ENCODE measurements at regions not wholly inside any gene's neighbourhood (a gene's known extent, or its start where the extent isn't known, plus 50 kb on each side); places are given as distances from the start of the nearest gene placed in this dataset.
"Not testable (repeated sequence)": the region's sequence is repeated elsewhere in the genome, so short reads cannot be mapped to it uniquely, and the experiment has no call there.

- no peak for DNase-seq
These were observed 221.4 kb downstream of the TLE3 start for GRCh38 chr15:69876064-69876940.

GRCh38 chr15:69879963-69880362, 217.8 kb downstream of the TLE3 start:
- DNase-seq: not testable (repeated sequence)

GRCh38 chr15:69880571-69881301, 217.0 kb downstream of the TLE3 start:
- DNase-seq: no peak

GRCh38 chr15:69881302-69881670, 216.4 kb downstream of the TLE3 start:
- no peak for DNase-seq

- no peak for DNase-seq
These were observed 216.0 kb downstream of the TLE3 start for GRCh38 chr15:69881766-69882165.

- DNase-seq: no peak
These were observed 214.4 kb downstream of the TLE3 start for GRCh38 chr15:69883306-69883705.

- DNase-seq: no peak
These were observed 212.4 kb downstream of the TLE3 start for GRCh38 chr15:69885173-69885955.

- DNase-seq: no peak
These were observed 210.7 kb downstream of the TLE3 start for GRCh38 chr15:69887009-69887408.

GRCh38 chr15:69887553-69887952, 210.2 kb downstream of the TLE3 start:
- DNase-seq: no peak

- DNase-seq: no peak
These were observed 209.3 kb downstream of the TLE3 start for GRCh38 chr15:69888406-69888805.

GRCh38 chr15:69891070-69891536, 206.6 kb downstream of the TLE3 start:
- DNase-seq: no peak

GRCh38 chr15:69891606-69892005, 206.1 kb downstream of the TLE3 start:
- no peak for DNase-seq

GRCh38 chr15:69892351-69892750, 205.4 kb downstream of the TLE3 start:
- DNase-seq: no peak

- no peak for DNase-seq
These were observed 204.6 kb downstream of the TLE3 start for GRCh38 chr15:69893086-69893485.

GRCh38 chr15:69893863-69894262, 203.9 kb downstream of the TLE3 start:
- no peak for DNase-seq

GRCh38 chr15:69895202-69895601, 202.5 kb downstream of the TLE3 start:
- no peak for DNase-seq

- no peak for DNase-seq
These were observed 201.1 kb downstream of the TLE3 start for GRCh38 chr15:69896606-69897005.

GRCh38 chr15:69897061-69897460, 200.7 kb downstream of the TLE3 start:
- no peak for DNase-seq

GRCh38 chr15:69897471-69898237, 200.1 kb downstream of the TLE3 start:
- DNase-seq: no peak

- no peak for DNase-seq
These were observed 199.5 kb downstream of the TLE3 start for GRCh38 chr15:69898243-69898642.

- no peak for DNase-seq
These were observed 195.2 kb downstream of the TLE3 start for GRCh38 chr15:69902414-69903062.

Measured in SHP77 treated with DMSO at 0.1 percent for 48 hours (cell line).